K562 (cell line): ENCODE measurements at regions not wholly inside any gene's neighbourhood (a gene's known extent, or its start where the extent isn't known, plus 50 kb on each side); places are given as distances from the start of the nearest gene placed in this dataset.

Source experiments
- ATAC-seq: fragments of 200-7000 bp; cut with Tn5 transposase; 3 replicates; pipeline ENCODE4 v1.9.1; 2020; ENCODE audit warnings: moderate library complexity
- BruUV-seq: library from RNA; stranded (reverse); fragments of 400-500 nt; replicated peaks from 2 replicates; lab custom pipeline; 2021; lab: Mats Ljungman, UMichigan
- CTCF ChIA-PET: fragments of 300-600 bp; formaldehyde crosslinking; extraction: SDS; loops from one replicate; lab custom pipeline; 2021; ENCODE audit warnings: low intra/inter-chr PET ratio; lab: Yijun Ruan, JAX
- POLR2A ChIA-PET: fragments of 300-600, 350-650 bp; sonication (Branson Sonifier 250); formaldehyde crosslinking; extraction: SDS; loops from one replicate; lab custom pipeline; 2021; ENCODE audit warnings: antibody characterized with exemption, inconsistent platforms; lab: Yijun Ruan, JAX
- DNase-seq, 4 experiments: peaks; one replicate each; pipeline versions ENCODE4 v3.0.0 to v3.0.0-alpha.2; 2011 to 2018; ENCODE audit warnings: low spot score in 3 of 4, mixed read lengths in 3 of 4; ENCODE audit errors: extremely low read depth in 1 of 4
- FAIRE-seq: peaks from 2 replicates; lab custom pipeline; 2011; peaks lifted over from hg19 to GRCh38; lab: Jason Lieb, UNC
- H2AFZ ChIP-seq: 2 replicates; pipeline ENCODE4 v1.6.0; 2011; ENCODE audit warnings: low read depth, low read length, control low read depth, inconsistent platforms
- H3K27ac ChIP-seq: fragments of 200-600 bp; 3 replicates; pipeline ENCODE4 v1.8.0; 2011; ENCODE audit warnings: low read depth, mild to moderate bottlenecking, control low read depth, inconsistent platforms, low read length, moderate library complexity, mixed read lengths; ENCODE audit errors: extremely low read depth
- H3K27me3 ChIP-seq, 2 experiments: fragments of 300-600 bp in 1 of 2; 2 replicates in 1 of 2; 3 replicates in 1 of 2; pipeline versions ENCODE4 v1.6.0 to v1.8.0; 2011; ENCODE audit warnings: inconsistent platforms in 2 of 2, low read length in 2 of 2, mild to moderate bottlenecking in 1 of 2, mixed read lengths in 1 of 2, moderate library complexity in 1 of 2; ENCODE audit not compliant: control insufficient read depth in 2 of 2, insufficient read depth in 2 of 2
- H3K36me3 ChIP-seq: fragments of 300-600 bp; 3 replicates; pipeline ENCODE4 v1.8.0; 2011; ENCODE audit warnings: mild to moderate bottlenecking, low read length, inconsistent platforms; ENCODE audit not compliant: control insufficient read depth, insufficient read depth
- H3K4me1 ChIP-seq, 2 experiments: fragments of 200-600 bp in 1 of 2; replicated peaks in 1 of 2; 2 replicates in 1 of 2; 3 replicates in 1 of 2; pipeline versions ENCODE4 v1.5.1 to v1.8.0; 2011; ENCODE audit warnings: inconsistent platforms in 2 of 2, low read length in 2 of 2, mild to moderate bottlenecking in 1 of 2, mixed read lengths in 1 of 2, moderate library complexity in 1 of 2; ENCODE audit not compliant: control insufficient read depth in 2 of 2, insufficient read depth in 2 of 2
- H3K4me2 ChIP-seq: 2 replicates; pipeline ENCODE4 v1.6.1; 2011; ENCODE audit warnings: low read length, control low read depth, inconsistent platforms, mixed read lengths; ENCODE audit not compliant: insufficient read depth
- H3K4me3 ChIP-seq: fragments of 200-600 bp; sonication (generic), shearing (Covaris generic); 2 replicates; pipeline ENCODE4 v1.5.1; 2016; ENCODE audit warnings: control low read depth, inconsistent platforms
- H3K79me2 ChIP-seq: fragments of 200-600 bp; 3 replicates; pipeline ENCODE4 v1.8.0; 2011; ENCODE audit warnings: low read length, inconsistent platforms; ENCODE audit not compliant: control insufficient read depth, insufficient read depth
- H3K9ac ChIP-seq, 2 experiments: 2 replicates each; pipeline versions ENCODE4 v1.6.0 to v1.6.1; 2011; ENCODE audit warnings: low read depth in 2 of 2, low read length in 2 of 2, control low read depth in 1 of 2, inconsistent platforms in 1 of 2, mild to moderate bottlenecking in 1 of 2, mixed read lengths in 1 of 2; ENCODE audit not compliant: insufficient read depth in 1 of 2
- H3K9me1 ChIP-seq: one replicate; pipeline ENCODE4 v1.6.0; 2011; ENCODE audit warnings: inconsistent platforms, mild to moderate bottlenecking, low read length, moderate library complexity; ENCODE audit not compliant: control insufficient read depth, insufficient read depth
- H3K9me3 ChIP-seq: replicated peaks from 2 replicates; pipeline ENCODE4 v1.5.1; 2011; ENCODE audit warnings: low read depth, low read length, inconsistent platforms; ENCODE audit not compliant: control insufficient read depth, insufficient read depth
- H4K20me1 ChIP-seq: replicated peaks from 2 replicates; pipeline ENCODE4 v1.6.1; 2011; ENCODE audit warnings: low read length, inconsistent platforms, mixed read lengths; ENCODE audit not compliant: control insufficient read depth, insufficient read depth
- ADNP ChIP-seq: fragments of 200-800 bp; sonication (Bioruptor generic); IDR thresholded peaks from 2 replicates; pipeline ENCODE4 v1.6.1; 2016; ENCODE audit warnings: missing genetic modification characterization, missing compliant biosample characterization
- JUND ChIP-seq, 2 experiments: IDR thresholded peaks; 2 replicates in 1 of 2; 3 replicates in 1 of 2; pipeline ENCODE4 v1.6.1; 2011; ENCODE audit warnings: borderline replicate concordance in 2 of 2, low read depth in 2 of 2, low read length in 2 of 2, improper control_type of control experiment in 1 of 2, missing biosample characterization in 1 of 2, missing genetic modification characterization in 1 of 2, missing genetic modification reagents in 1 of 2
- MAFG ChIP-seq: fragments of 450-650 bp; conservative IDR thresholded peaks from 2 replicates; pipeline ENCODE4 v1.6.1; 2016; ENCODE audit warnings: missing genetic modification characterization, missing compliant biosample characterization
- NBN ChIP-seq: fragments of 450-650 bp; IDR thresholded peaks from 2 replicates; pipeline ENCODE4 v1.6.1; 2016; ENCODE audit warnings: low read depth, mild to moderate bottlenecking
- RBM25 ChIP-seq: fragments of 200-400 bp; formaldehyde crosslinking; IDR thresholded peaks from 2 replicates; pipeline ENCODE4 v1.6.1; 2018; ENCODE audit warnings: low read length, low read depth, moderate library complexity; ENCODE audit not compliant: severe bottlenecking
- SIRT6 ChIP-seq: IDR thresholded peaks from one replicate; pipeline ENCODE4 v1.6.1; 2012; ENCODE audit warnings: low read depth, mild to moderate bottlenecking, control low read depth, inconsistent platforms, low read length, moderate library complexity
- TCF7L2 ChIP-seq: fragments of 150-350 bp; IDR thresholded peaks from 2 replicates; pipeline ENCODE4 v1.6.1; 2016; ENCODE audit warnings: low read depth, mild to moderate bottlenecking, low read length, moderate library complexity
- ZNF24 ChIP-seq: fragments of 450-650 bp; IDR thresholded peaks from 2 replicates; pipeline ENCODE4 v1.6.1; 2016
- WGBS: fragments of 100-300 bp; shearing (Covaris generic); methylation state at CpG from one replicate; pipeline ENCODE4 v1.1.6; 2016; ENCODE audit warnings: low coverage, mixed read lengths; ENCODE audit not compliant: insufficient coverage; ENCODE audit errors: missing lambda C conversion rate; 5-methylcytosine and 5-hydroxymethylcytosine counted together
- in situ Hi-C: fragments of 300-500 bp; cut with MboI; formaldehyde crosslinking; loops from 4 replicates; pipeline ENCODE4 v1.15.0; 2018; ENCODE audit warnings: inconsistent platforms, mixed read lengths
- intact Hi-C: fragments of 100-400 bp; cut with micrococcal nuclease; formaldehyde crosslinking; loops from 2 replicates; pipeline ENCODE4 v1.14.2; 2022
- TF ChIP-seq, protein P1 (sequence below): fragments of 450-650 bp; formaldehyde crosslinking; conservative IDR thresholded peaks from 2 replicates; pipeline ENCODE4 v1.4.0; 2022; ENCODE audit warnings: mild to moderate bottlenecking, missing genetic modification characterization
- TF ChIP-seq, protein P2 (sequence below): sonication (generic); formaldehyde crosslinking; IDR thresholded peaks from 2 replicates; pipeline ENCODE4 v1.8.0; 2022; ENCODE audit warnings: mild to moderate bottlenecking, missing genetic modification reagents
- TF ChIP-seq, protein P3 (sequence below): fragments of 450-650 bp; IDR thresholded peaks from 2 replicates; pipeline ENCODE4 v1.6.1; 2016; ENCODE audit warnings: low read depth, mild to moderate bottlenecking, moderate library complexity
- TF ChIP-seq, protein P4 (sequence below): fragments of 250-450 bp; sonication (Bioruptor Pico); IDR thresholded peaks from 2 replicates; pipeline ENCODE4 v1.4.0; 2020; ENCODE audit warnings: mild to moderate bottlenecking, moderate library complexity

DNA sequence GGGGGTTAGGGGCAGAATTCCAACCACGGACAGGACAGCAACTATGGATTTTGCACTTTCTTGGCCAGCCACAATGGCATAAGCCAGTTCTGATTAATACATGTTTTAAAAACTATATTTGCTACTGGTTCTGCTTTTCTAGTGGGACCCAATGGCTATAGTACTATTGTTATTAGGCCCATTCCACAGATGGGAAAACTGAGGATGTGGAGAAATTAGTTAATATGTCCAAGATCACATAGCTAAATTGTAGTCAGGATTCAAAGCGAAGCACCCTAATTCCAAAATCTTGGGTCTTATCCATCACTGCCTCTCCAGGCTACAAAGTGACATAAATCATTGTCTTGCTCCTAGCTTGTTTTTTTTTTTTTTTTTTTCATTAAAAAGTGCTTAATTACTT lies 133.9 kb downstream of the PJA2 start:
- WGBS, result 0% methylated on average over 2 of the region's 2 CpGs
- H3K9me1 ChIP-seq, result no peaks in the 10 kb centered on the region
- no peaks in the 10 kb centered on the region for H3K4me1 ChIP-seq
- ATAC-seq, result no peak
- TF ChIP-seq ADNP (peak; percentile 43; the same call in 1 of the 2 replicates), ZNF24 (no peak), MAFG (tag) (no peak), TCF7L2 (no peak), RBM25 (peak; percentile 81), NBN (no peak), SIRT6 (no peak), JUND (IDR thresholded peaks at IDR 0.05; ENCODE audit: borderline replicate concordance, low read depth, low read length) (no peak), JUND (tag; IDR thresholded peaks at IDR 0.05; ENCODE audit: borderline replicate concordance, low read depth, low read length) (no peak)
- TF ChIP-seq, protein P1, sequence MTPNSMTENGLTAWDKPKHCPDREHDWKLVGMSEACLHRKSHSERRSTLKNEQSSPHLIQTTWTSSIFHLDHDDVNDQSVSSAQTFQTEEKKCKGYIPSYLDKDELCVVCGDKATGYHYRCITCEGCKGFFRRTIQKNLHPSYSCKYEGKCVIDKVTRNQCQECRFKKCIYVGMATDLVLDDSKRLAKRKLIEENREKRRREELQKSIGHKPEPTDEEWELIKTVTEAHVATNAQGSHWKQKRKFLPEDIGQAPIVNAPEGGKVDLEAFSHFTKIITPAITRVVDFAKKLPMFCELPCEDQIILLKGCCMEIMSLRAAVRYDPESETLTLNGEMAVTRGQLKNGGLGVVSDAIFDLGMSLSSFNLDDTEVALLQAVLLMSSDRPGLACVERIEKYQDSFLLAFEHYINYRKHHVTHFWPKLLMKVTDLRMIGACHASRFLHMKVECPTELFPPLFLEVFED (CRISPR knock-in tag), result no peak
- TF ChIP-seq, protein P2, sequence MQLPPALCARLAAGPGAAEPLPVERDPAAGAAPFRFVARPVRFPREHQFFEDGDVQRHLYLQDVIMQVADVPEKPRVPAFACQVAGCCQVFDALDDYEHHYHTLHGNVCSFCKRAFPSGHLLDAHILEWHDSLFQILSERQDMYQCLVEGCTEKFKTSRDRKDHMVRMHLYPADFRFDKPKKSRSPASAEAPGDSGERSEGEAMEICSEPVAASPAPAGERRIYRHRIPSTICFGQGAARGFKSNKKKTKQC, result no peak
- TF ChIP-seq, protein P3, sequence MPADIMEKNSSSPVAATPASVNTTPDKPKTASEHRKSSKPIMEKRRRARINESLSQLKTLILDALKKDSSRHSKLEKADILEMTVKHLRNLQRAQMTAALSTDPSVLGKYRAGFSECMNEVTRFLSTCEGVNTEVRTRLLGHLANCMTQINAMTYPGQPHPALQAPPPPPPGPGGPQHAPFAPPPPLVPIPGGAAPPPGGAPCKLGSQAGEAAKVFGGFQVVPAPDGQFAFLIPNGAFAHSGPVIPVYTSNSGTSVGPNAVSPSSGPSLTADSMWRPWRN, result no peak
- TF ChIP-seq, protein P4, sequence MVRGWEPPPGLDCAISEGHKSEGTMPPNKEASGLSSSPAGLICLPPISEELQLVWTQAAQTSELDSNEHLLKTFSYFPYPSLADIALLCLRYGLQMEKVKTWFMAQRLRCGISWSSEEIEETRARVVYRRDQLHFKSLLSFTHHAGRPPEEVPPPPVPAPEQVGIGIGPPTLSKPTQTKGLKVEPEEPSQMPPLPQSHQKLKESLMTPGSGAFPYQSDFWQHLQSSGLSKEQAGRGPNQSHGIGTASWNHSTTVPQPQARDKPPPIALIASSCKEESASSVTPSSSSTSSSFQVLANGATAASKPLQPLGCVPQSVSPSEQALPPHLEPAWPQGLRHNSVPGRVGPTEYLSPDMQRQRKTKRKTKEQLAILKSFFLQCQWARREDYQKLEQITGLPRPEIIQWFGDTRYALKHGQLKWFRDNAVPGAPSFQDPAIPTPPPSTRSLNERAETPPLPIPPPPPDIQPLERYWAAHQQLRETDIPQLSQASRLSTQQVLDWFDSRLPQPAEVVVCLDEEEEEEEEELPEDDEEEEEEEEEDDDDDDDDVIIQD (CRISPR knock-in tag), result no peak
- intact Hi-C loops, result no loop called here
- H3K27me3 ChIP-seq, result no peaks in the 10 kb centered on the region
- H2AFZ ChIP-seq, result no peak overlapping the region
- no peak overlapping the region for H3K4me3 ChIP-seq
- H3K36me3 ChIP-seq, result no peaks in the 10 kb centered on the region
- no peak for DNase-seq
- H4K20me1 ChIP-seq, result no peaks in the 10 kb centered on the region
- CTCF ChIA-PET, result no interaction called here
- POLR2A ChIA-PET, result interaction anchor here (0.5 kb wide), 1 partner anchor 50 kb away, joined by 3 read pairs; no protein-coding TSS in a partner anchor
- no peaks in the 10 kb centered on the region for H3K9me3 ChIP-seq
- BruUV-seq, result no TSS peak
- FAIRE-seq, result no peak
- no peak overlapping the region for H3K27ac ChIP-seq
- in situ Hi-C loops, result no loop called here
- H3K9ac ChIP-seq, result no peak overlapping the region
- H3K79me2 ChIP-seq, result no peaks in the 10 kb centered on the region
- no peak overlapping the region for H3K4me2 ChIP-seq
